ENCODE measurements at regions not wholly inside any gene's neighbourhood (a gene's known extent, or its start where the extent isn't known, plus 50 kb on each side); places are given as distances from the start of the nearest gene placed in this dataset.

DNA sequence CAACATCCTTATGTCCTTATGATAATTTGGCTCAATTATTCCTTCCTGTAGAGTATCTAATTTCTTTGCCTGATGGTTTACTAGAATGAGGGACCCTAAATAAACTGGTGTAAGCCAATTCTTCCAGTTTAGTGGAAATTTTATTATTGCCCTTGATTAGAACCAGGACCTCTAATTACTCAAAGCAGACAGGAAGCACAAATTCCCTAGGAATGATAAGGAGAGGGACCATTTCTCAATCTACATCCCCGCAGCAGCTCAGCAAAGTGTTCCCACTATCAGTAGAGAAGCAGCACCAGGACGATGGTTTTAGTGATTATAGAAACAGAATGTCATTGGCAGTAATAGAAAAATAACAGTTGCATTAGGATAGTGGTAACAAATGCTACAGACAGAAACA is 97.1 kb downstream of the PLPPR4 start:
- no peak for DNase-seq (ENCODE audit: low read depth)
- H3K4me3 ChIP-seq (ENCODE audit: low read depth, low read length): no peak overlapping the region
- TF ChIP-seq, protein P1, sequence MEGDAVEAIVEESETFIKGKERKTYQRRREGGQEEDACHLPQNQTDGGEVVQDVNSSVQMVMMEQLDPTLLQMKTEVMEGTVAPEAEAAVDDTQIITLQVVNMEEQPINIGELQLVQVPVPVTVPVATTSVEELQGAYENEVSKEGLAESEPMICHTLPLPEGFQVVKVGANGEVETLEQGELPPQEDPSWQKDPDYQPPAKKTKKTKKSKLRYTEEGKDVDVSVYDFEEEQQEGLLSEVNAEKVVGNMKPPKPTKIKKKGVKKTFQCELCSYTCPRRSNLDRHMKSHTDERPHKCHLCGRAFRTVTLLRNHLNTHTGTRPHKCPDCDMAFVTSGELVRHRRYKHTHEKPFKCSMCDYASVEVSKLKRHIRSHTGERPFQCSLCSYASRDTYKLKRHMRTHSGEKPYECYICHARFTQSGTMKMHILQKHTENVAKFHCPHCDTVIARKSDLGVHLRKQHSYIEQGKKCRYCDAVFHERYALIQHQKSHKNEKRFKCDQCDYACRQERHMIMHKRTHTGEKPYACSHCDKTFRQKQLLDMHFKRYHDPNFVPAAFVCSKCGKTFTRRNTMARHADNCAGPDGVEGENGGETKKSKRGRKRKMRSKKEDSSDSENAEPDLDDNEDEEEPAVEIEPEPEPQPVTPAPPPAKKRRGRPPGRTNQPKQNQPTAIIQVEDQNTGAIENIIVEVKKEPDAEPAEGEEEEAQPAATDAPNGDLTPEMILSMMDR (IDR thresholded peaks at IDR 0.05; ENCODE audit: insufficient read depth, low read depth, low read length): no peak

- H3K4me3 ChIP-seq (ENCODE audit: low read depth, low read length): no peak overlapping the region
- TF ChIP-seq, protein P1 (IDR thresholded peaks at IDR 0.05; ENCODE audit: insufficient read depth, low read depth, low read length): no peak
Measured at GRCh38 chr1:99363531-99363930, 99.2 kb downstream of the PLPPR4 start.

GRCh38 chr1:99365141-99365540 is 100.8 kb downstream of the PLPPR4 start:
- TF ChIP-seq, protein P1 (IDR thresholded peaks at IDR 0.05; ENCODE audit: insufficient read depth, low read depth, low read length): no peak
- DNase-seq (ENCODE audit: low read depth): peak; percentile 60
- no peak overlapping the region for H3K4me3 ChIP-seq (ENCODE audit: low read depth, low read length)

More at GRCh38 chr1:99363531-99363930, 99.2 kb downstream of the PLPPR4 start:
- no peak for DNase-seq (ENCODE audit: low read depth)

- no peak for DNase-seq (ENCODE audit: low read depth)
- H3K4me3 ChIP-seq (ENCODE audit: low read depth, low read length): no peak overlapping the region
- TF ChIP-seq, protein P1 (IDR thresholded peaks at IDR 0.05; ENCODE audit: insufficient read depth, low read depth, low read length): no peak
Measured at GRCh38 chr1:99365545-99365944, 101.3 kb downstream of the PLPPR4 start.

GRCh38 chr1:99369154-99369553 is 104.9 kb downstream of the PLPPR4 start:
- no peak for DNase-seq (ENCODE audit: low read depth)
- TF ChIP-seq, protein P1 (IDR thresholded peaks at IDR 0.05; ENCODE audit: insufficient read depth, low read depth, low read length): no peak
- no peak overlapping the region for H3K4me3 ChIP-seq (ENCODE audit: low read depth, low read length)

DNA sequence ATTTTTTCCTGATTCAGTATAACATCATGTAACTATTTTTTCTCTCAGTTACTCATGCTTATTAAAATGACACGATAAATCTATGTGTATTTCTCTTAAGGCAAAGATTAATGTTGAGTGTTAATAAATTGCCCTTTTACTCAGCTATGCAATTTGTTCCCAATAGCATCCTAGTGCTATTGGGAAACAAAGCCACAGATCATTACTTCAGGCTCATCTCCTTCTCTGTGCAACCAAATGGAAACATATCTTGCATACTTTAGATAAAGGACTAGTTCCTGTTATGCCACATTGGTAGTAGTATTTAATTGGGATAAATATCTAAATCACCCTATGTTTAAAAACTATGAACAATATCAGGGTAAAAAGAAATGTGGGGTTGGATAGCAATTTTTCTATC is 106.2 kb downstream of the PLPPR4 start:
- DNase-seq (ENCODE audit: low read depth): no peak
- TF ChIP-seq, protein P1 (IDR thresholded peaks at IDR 0.05; ENCODE audit: insufficient read depth, low read depth, low read length): no peak
- H3K4me3 ChIP-seq (ENCODE audit: low read depth, low read length): no peak overlapping the region

DNA sequence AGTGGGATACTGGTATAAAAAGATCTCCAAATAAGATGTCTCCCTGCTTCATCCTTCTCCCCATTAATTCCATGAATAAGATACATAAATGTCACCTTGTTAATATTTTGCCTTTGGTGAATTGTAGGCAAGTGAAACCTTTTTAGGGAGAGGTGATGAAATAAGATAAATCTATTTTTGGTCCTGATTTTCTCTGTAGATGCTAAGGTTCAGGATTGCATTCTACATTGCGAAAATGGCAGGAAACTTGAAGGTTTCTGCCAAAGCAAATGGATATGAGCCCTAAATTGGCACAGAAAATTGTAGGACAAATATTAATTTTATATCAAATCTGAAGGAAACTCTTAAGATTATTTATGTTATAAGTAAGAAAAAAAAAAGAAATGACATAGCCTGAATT is 107.1 kb downstream of the PLPPR4 start:
- no peak for DNase-seq (ENCODE audit: low read depth)
- TF ChIP-seq, protein P1 (IDR thresholded peaks at IDR 0.05; ENCODE audit: insufficient read depth, low read depth, low read length): no peak
- no peak overlapping the region for H3K4me3 ChIP-seq (ENCODE audit: low read depth, low read length)

Measured in fibroblast of villous mesenchyme (primary cell).